ENCODE measurements at regions not wholly inside any gene's neighbourhood (a gene's known extent, or its start where the extent isn't known, plus 50 kb on each side); places are given as distances from the start of the nearest gene placed in this dataset.

- no peak for TF ChIP-seq CTCF (IDR thresholded peaks at IDR 0.05; ENCODE audit: borderline replicate concordance, extremely low read depth, low read length, poor library complexity, severe bottlenecking)
- no peak for TF ChIP-seq EZH2 (IDR thresholded peaks at IDR 0.05; ENCODE audit: borderline replicate concordance, low read depth, low read length, severe bottlenecking)
Observed at GRCh38 chr9:109912726-109913460, 132.9 kb downstream of the PALM2AKAP2 start.

Data from DND-41 (cell line).